Liver (tissue), 3 donors: ENCODE measurements at regions not wholly inside any gene's neighbourhood (a gene's known extent, or its start where the extent isn't known, plus 50 kb on each side); places are given as distances from the start of the nearest gene placed in this dataset.

ENCODE experiments used
- GABPA ChIP-seq, 2 donors: IDR thresholded peaks in 1 of 2; conservative IDR thresholded peaks in 1 of 2; 2 replicates each; pipeline ENCODE4 v1.6.1; 2016; ENCODE audit warnings: antibody characterized with exemption in 2 of 2, mild to moderate bottlenecking in 1 of 2, moderate library complexity in 1 of 2
- JUND ChIP-seq, 2 donors: IDR thresholded peaks; 2 replicates each; pipeline ENCODE4 v1.6.1; 2016; ENCODE audit warnings: antibody characterized with exemption in 2 of 2
- MAX ChIP-seq: IDR thresholded peaks from 2 replicates; pipeline ENCODE4 v1.6.1; 2016; ENCODE audit warnings: antibody characterized with exemption
- RAD21 ChIP-seq, 2 donors: IDR thresholded peaks; 2 replicates each; pipeline ENCODE4 v1.6.1; 2016; ENCODE audit warnings: antibody characterized with exemption in 2 of 2, mild to moderate bottlenecking in 2 of 2
- TAF1 ChIP-seq: conservative IDR thresholded peaks from 2 replicates; pipeline ENCODE4 v1.6.1; 2016; ENCODE audit warnings: antibody characterized with exemption, mild to moderate bottlenecking
- YY1 ChIP-seq: IDR thresholded peaks from 2 replicates; pipeline ENCODE4 v1.6.1; 2016; ENCODE audit warnings: antibody characterized with exemption, mild to moderate bottlenecking
- TF ChIP-seq, protein P1 (sequence below): fragments of 150-350 bp; IDR thresholded peaks from 2 replicates; pipeline ENCODE4 v1.5.1; 2017; ENCODE audit warnings: improper control_type of control experiment, low read depth, low read length; ENCODE audit not compliant: missing input control
- TF ChIP-seq, protein P2 (sequence below): IDR thresholded peaks from 2 replicates; pipeline ENCODE4 v1.6.1; 2016; ENCODE audit warnings: antibody characterized with exemption, mild to moderate bottlenecking
- donor health status: healthy.
- donor health status: healthy.

DNA sequence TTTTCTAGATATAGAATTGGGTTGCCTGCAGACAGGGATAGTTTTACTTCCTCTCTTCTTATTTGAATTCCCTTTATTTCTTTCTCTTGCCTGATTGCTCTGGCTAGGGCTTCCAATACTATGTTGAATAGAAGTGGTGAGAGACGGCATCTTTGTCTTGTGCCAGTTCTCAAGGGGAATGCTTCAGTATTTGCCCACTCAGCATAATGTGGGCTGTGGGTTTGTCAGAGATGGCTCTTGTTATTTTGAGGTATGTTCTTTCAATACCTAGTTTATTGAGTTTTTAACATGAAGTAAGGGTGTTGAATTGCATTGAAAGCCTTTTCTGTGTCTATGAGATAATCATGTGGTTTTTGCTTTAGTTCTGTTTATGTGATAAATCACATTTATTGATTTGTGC, 273.9 kb upstream of the CHORDC1 start:
- TF ChIP-seq, protein P1, sequence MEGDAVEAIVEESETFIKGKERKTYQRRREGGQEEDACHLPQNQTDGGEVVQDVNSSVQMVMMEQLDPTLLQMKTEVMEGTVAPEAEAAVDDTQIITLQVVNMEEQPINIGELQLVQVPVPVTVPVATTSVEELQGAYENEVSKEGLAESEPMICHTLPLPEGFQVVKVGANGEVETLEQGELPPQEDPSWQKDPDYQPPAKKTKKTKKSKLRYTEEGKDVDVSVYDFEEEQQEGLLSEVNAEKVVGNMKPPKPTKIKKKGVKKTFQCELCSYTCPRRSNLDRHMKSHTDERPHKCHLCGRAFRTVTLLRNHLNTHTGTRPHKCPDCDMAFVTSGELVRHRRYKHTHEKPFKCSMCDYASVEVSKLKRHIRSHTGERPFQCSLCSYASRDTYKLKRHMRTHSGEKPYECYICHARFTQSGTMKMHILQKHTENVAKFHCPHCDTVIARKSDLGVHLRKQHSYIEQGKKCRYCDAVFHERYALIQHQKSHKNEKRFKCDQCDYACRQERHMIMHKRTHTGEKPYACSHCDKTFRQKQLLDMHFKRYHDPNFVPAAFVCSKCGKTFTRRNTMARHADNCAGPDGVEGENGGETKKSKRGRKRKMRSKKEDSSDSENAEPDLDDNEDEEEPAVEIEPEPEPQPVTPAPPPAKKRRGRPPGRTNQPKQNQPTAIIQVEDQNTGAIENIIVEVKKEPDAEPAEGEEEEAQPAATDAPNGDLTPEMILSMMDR = no peak
- TF ChIP-seq GABPA (IDR thresholded peaks at IDR 0.05 in 1 of 2, conservative IDR thresholded peaks at IDR 0.05 in 1 of 2) (no peak), JUND (IDR thresholded peaks at IDR 0.05) (no peak), TAF1 (no peak), RAD21 (IDR thresholded peaks at IDR 0.05) (no peak), MAX (no peak), YY1 (no peak)
- TF ChIP-seq, protein P2, sequence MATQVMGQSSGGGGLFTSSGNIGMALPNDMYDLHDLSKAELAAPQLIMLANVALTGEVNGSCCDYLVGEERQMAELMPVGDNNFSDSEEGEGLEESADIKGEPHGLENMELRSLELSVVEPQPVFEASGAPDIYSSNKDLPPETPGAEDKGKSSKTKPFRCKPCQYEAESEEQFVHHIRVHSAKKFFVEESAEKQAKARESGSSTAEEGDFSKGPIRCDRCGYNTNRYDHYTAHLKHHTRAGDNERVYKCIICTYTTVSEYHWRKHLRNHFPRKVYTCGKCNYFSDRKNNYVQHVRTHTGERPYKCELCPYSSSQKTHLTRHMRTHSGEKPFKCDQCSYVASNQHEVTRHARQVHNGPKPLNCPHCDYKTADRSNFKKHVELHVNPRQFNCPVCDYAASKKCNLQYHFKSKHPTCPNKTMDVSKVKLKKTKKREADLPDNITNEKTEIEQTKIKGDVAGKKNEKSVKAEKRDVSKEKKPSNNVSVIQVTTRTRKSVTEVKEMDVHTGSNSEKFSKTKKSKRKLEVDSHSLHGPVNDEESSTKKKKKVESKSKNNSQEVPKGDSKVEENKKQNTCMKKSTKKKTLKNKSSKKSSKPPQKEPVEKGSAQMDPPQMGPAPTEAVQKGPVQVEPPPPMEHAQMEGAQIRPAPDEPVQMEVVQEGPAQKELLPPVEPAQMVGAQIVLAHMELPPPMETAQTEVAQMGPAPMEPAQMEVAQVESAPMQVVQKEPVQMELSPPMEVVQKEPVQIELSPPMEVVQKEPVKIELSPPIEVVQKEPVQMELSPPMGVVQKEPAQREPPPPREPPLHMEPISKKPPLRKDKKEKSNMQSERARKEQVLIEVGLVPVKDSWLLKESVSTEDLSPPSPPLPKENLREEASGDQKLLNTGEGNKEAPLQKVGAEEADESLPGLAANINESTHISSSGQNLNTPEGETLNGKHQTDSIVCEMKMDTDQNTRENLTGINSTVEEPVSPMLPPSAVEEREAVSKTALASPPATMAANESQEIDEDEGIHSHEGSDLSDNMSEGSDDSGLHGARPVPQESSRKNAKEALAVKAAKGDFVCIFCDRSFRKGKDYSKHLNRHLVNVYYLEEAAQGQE = no peak
